Fibroblast of peridontal ligament (primary cell): ENCODE measurements at regions not wholly inside any gene's neighbourhood (a gene's known extent, or its start where the extent isn't known, plus 50 kb on each side); places are given as distances from the start of the nearest gene placed in this dataset.

ENCODE experiments used
- DNase-seq: peaks from one replicate; pipeline ENCODE4 v3.0.0-alpha.2; 2010; ENCODE audit errors: extremely low read depth

GRCh38 chr20:39641423-39641822 is 679.3 kb downstream of the DHX35 start:
- DNase-seq, result no peak

GRCh38 chr20:39640147-39640546 is 678.0 kb downstream of the DHX35 start:
- DNase-seq, result no peak

- no peak for DNase-seq
Observed at GRCh38 chr20:39638731-39639130, 676.6 kb downstream of the DHX35 start.

GRCh38 chr20:39633689-39634088 is 671.5 kb downstream of the DHX35 start:
- DNase-seq, result no peak

DNA sequence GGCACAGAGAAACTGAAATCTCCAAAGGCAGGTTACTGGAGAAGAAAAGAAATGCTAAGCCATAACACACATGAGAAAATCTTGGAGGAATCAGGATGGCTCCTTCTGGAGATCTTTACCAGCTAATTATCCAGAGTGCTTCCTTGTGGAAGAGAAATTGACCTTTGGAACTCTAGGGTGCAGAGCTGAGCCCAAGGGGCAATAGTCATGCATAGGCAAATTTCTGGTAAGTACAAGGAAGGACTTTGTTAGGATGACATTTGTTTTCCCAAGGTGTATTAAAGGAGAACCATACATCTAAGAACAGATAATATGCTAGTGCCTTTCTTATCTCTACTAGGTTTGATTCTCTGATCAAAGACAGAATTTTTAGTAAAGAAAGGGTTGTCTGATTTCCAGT is 670.6 kb downstream of the DHX35 start:
- DNase-seq, result no peak

- DNase-seq, result no peak
Observed at GRCh38 chr20:39632176-39632575, 670.0 kb downstream of the DHX35 start.

- DNase-seq, result no peak
Observed at GRCh38 chr20:39631557-39631956, 669.4 kb downstream of the DHX35 start.

- peak; percentile 4 for DNase-seq
Observed at GRCh38 chr20:39630215-39630908, 668.2 kb downstream of the DHX35 start.

- DNase-seq, result no peak
Observed at GRCh38 chr20:39627765-39628164, 665.6 kb downstream of the DHX35 start.

DNA sequence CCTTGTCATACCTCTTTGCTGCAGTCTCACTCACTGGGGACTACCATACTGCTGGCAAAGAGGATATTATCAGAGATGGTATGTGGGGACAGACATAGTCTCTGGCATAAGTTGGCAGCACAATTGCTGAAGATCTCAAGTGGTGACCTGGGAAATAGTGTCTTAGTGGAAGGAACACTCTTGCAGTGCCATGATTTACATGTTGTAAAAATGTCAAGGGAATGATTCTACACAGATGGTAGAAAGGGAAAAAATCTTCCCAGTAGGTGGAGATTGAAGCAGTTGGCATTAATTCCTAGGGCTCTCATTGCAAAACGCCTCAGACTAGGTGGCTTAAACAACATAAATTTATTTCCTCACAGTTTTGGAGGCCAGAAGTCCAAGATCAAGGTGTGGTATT is 662.2 kb downstream of the DHX35 start:
- no peak for DNase-seq

DNA sequence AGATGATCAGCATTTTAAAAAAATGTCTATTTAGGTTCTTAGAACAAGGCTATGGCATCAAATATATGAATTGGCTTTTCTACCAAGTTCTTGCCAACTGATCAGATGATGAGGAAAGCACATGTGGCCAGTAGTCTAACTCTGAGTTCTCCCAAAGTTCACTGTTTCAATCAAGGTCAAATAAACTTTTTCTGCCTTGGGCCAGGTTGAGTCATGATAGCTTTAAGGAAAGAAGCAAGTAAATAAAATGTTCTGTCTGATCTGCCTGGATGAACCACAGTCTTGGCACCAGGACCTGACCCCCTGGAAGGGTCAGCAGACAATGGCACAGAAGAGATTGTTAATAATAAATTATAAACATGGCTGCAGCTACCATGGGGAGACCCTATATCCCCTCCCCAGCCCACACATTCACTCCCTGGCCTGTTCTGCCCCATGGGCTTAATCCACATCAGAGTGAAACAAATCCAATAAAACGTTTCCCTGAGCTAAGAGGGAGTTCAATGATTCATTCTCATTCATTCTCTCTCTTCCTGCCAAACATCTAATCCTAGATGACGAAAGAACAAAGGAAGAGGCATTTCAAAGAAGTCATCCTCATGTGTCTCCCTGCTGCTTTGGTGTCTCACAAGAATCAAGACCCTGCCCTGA is 661.6 kb downstream of the DHX35 start:
- DNase-seq, result no peak

DNA sequence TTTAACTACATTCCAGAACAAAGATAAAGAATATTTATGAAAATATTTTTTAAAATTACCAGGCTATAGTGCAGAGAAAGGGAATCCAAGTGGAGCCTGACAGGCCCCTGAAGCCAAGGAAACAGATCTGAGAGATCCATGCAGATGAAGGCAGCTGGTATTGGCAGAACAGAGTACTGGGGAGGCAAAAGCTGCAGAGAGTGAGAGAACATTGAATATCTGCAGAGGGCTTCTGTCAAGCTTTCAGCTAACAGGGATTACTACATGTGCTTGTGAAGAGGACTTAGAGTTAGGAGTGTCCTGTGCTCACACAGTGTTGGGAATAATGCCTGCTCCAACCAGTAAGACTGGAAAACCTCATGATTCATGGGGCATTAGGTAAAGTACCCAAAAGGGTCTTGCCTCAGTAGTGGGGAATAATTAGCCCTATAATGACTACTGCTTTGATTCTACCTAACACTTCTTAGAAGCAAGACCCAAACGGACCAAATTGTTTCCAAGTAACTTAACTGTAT is 657.2 kb downstream of the DHX35 start:
- DNase-seq, result no peak

GRCh38 chr20:39611901-39612300 is 649.8 kb downstream of the DHX35 start:
- DNase-seq, result no peak

GRCh38 chr20:39607141-39607540 is 645.0 kb downstream of the DHX35 start:
- DNase-seq, result no peak

- no peak for DNase-seq
Observed at GRCh38 chr20:39605908-39606307, 643.8 kb downstream of the DHX35 start.

DNA sequence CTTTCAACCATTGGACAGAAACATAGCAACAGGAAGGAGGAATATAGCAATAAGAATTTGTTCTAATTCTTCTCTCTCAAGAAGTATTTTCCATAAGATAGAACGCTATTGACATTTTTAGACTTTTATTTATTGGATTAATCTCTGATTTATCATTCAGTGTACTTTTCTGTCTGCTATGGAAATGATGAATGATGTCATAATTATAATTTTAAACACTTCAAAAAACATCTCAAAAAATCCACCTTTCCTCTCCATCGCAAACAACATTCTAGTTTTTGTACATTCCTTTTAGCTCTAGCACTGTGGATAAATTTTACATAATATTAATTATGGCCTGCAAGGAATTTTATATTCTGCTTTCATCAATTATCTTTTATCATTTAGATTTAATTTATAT is 643.2 kb downstream of the DHX35 start:
- no peak for DNase-seq

DNA sequence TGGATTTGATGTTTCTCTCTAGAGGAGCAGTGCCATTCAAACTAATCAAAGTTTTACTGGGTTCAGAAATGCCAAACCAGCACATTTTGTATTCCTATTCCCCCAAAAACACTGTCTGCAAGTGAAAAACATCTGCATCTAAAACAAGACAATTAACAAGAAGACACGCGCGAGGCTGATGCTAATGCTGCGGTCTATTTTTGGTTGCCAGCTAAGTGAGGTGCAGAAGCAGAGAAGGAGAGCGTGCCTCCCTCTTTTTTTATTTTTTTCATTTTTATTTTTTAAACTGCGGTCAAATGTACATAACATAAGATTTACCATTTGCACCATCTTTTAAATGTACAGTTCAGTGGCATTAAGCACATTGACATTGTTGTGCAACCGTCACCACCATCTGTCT is 641.1 kb downstream of the DHX35 start:
- no peak for DNase-seq

DNA sequence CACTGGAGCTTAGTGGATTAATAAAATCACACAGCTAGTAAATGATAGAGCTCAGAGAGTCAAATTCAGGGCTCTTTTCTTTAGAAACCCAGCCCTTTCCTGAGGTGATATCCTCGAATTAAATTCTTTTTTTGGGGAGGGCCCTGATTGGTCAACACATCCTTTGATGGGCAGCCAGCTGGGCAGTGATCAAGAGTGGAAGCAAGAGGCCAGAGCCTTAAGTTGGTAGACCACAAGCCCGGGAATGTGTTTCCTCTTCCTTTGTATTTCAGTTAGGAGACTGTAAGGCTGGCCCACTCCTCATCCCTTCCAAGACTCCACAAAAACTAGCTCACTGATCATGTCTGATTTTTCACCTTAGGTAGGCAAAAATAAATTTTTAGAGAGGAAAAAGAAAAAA is 640.5 kb downstream of the DHX35 start:
- no peak for DNase-seq

DNA sequence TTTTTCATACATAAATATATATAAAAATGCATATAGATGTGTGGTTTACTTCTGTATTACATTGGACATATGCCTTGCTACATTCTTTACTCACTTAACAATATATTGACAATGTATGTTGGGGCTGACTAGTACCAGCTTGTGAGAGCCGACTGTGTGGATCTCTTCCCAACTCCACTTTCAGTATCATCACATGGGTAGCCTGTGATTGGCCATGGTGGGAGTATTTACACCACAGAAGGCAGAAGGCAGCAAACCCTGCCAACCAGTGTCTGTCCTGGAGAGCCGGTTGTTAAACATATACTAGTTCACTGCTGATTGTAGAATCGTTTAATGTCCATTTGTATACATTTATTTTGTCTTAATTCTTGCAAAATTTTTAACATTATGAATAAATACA is 638.7 kb downstream of the DHX35 start:
- DNase-seq, result no peak

DNA sequence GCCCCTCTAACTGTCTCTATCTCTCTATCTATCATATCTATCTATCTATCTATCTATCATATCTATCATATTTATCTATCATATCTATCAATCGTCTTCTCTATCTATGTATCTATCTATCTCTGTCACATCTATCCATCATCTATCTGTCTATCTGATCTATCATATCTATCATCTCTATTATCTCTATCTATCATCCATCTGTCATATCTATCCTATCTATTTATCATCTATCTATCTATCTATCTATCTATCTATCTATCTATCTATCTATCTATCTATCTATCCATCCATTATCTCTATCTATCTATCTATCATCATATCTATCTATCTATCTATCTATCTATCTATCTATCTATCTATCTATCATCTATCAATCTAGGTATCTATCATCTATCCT is 638.0 kb downstream of the DHX35 start:
- DNase-seq, result no peak

DNA sequence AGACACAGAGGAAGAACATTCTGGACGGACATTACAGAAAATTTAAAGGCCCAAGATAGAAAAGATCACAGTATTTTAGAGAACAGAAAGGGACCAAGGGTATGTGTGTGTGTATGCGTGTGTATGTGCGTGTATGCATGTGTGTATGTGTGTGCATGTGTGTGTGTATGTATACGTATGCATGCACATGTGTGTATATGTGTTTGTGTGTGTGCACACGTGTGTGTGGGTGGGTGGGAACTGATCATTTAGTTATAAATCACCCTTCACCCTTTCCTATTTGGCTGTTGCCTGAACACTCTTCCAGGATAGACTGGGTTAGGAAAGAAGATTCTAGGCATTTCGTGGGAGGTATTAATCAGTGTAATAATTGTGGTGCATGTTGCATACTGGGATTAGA is 634.4 kb downstream of the DHX35 start:
- DNase-seq, result no peak

DNA sequence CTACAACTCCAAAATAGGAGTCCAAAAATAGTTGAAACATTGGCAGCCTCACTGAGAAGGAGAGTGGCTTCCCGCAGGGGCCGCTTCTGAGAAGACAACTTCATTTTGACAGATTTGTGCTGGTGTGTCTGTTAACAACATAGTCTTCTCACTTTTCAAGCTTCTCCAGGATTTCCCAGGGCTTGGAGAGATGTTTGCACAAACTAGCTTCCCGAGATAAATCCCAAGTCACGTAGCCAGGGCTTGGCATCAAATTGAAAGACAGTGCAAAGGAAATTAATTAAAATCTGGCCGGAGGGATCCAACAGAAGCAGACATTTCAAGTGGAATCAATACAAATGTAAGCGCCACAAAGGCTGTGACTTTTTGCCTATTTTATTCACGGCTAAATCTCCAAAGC is 630.2 kb downstream of the DHX35 start:
- no peak for DNase-seq

DNA sequence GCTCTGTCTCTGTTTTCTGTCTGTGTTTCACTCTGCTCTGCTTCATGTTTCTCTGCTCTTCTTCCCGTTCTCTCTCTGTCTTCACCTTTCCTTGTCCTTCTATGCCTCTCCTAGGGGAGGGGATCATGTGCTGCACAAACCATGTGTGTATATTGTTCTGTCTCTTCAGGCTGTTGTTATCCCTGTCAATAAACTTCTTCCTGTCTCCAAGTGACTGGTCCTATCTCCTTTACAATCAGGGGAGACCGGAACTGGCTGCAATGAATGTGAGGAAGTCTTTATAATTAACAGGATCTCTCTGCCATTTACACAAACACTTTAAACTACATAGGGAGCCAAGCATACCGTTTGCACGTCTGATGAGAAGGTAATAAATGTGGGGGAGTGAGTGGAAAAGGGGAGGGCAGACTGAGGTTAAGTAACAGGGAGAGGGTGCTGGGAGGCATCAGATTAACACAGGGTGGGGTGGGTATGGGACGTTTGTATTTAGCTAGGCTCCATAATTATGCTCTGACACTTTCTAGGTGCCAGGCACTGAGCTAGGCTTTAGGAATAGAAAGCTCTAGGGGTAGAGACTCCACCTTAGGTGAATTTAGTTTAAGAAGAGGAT is 626.1 kb downstream of the DHX35 start:
- DNase-seq, result no peak
